NCI-H82 treated with DMSO at 0.1 percent for 48 hours (cell line): ENCODE measurements at regions not wholly inside any gene's neighbourhood (a gene's known extent, or its start where the extent isn't known, plus 50 kb on each side); places are given as distances from the start of the nearest gene placed in this dataset.
"Not testable (repeated sequence)": the region's sequence is repeated elsewhere in the genome, so short reads cannot be mapped to it uniquely, and the experiment has no call there.

Experiments used
- DNase-seq: peaks from one replicate; lab custom pipeline; 2025; ENCODE audit not compliant: unreplicated experiment; lab: John Stamatoyannopoulos, UW

DNA sequence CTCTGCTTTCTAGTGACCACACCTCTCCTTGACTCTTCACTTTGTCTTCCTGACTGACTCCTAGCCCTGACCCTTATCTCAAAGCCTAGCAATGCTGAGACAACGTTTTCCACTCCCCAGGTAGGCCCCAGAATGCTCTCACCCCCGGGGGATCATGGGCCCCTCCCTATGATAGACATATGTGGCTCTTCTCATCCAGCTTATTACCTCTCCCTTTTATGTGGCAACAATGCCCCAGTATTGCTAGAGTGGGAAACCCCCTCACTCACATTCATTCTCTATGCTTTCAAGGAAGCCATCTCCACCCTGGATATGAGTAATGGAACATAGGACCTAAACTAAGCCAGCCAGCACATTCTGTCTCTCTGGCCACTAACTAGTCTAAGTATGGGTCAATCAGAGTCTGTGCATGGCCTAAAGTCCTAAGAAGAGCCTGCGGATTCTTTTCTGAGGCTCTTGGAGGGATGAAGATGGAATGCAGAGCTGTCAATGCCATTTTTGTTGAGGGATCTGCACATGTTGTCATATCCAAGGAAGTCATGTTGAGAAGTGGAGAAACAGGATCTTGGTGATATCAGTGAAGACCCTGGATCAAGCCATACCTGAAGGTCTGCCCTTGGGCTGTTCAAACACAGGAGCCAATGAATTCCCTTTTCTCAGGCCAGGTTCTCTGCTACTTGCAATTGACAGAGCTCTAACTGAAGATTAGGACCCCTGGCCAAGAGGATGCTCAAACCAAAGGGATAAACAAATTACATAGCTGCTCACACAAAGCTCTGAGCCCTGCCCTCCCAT is 79.8 kb upstream of the GRK3 start:
- DNase-seq = no peak

DNA sequence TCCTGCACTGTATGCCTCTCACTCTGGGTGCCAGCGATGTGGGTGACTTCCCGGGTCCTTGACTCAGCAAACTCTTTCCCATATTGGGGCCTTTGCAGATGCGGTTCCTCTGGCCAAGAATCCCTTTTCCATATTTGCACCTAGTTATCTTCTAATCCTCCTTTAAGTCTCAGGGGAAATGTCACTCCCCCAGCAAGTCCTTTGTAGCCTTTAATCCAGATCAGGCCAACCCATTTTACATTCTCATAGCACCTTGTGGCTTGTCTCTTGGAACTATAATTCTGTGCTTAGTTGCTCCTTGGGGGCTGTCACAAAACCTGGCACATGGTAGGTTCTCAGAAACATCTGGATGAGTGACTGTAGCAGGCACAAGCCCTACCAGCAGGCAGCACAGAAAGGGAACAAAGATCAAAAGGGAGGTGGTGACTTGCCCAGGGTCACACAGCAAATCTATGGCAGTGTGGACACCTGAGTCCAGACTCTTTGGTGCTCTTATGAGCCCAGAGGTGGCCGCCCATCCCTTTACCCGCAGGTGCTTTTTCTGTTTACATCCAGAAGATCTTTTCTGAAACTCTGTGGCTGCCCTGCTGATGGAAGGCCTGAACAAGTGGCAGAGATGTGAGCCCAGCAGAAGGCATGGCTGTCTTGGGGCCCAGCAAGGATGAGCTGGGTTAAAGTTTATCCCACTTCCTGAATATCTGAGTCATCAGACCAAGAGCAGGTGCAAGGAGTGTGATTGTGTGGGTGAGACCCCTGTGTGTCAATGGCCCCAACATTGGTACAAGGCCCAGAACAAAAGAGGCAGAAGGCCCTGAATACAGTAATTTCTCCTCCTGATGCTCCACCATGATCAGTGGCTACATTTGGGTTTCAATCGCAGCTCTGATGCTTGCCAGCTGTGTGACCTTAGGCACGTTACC is 78.6 kb upstream of the GRK3 start:
- peak; percentile 86 for DNase-seq

DNA sequence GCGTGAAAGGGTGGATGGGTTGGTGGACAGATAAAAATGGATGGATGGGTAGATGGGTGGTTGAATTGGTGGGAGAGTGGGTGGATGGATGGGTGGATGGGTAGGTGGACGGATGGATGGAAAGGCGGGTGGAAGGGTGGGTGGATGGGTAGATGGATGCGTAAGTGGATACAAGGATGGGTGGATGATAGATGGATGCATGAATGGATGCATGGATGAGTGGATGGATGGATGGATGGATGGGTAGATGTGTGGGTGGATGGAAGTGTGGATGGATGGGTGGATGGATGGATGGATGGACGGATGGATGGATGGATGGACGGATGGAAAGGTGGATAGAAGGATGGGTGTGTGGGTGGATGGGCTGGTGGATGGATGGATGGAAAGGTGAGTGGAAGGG is 77.0 kb upstream of the GRK3 start:
- DNase-seq = no peak

DNA sequence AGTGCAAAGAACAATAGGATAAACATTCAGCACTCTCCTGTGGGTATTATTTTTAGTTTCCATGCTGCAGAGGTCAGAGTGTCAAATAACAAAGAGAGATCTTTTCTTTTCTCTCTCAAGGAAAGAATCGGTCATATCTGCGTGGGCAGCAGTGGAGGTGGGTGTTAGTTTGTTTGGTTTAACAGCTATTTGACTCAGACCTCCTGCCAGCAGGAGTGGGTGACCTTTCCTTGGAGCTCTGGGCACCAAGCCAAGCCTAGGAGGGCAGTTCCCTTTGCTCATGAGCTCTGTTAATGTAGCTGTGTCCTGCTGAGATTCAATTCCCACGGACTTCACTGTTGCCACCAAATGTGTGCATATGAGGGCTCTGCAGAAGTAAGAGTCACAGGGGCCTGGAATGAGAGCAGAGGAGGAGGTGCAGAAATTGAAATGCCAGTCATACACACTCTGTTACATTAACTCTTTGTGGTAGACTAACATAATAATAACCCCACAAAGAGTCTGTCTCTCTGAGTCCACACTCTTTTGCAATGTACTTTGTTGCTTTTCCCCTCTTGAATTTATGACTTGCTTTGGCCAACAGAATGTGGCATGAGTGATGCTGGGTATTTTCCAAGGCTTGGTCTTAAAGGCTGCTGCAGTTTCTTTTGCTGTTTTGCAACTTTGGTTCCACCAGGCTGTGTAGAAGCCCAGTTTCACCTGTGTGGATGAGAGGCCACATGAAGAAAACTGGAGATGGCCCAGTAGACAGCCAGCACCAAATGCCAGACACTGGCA is 76.0 kb upstream of the GRK3 start:
- DNase-seq = no peak

DNA sequence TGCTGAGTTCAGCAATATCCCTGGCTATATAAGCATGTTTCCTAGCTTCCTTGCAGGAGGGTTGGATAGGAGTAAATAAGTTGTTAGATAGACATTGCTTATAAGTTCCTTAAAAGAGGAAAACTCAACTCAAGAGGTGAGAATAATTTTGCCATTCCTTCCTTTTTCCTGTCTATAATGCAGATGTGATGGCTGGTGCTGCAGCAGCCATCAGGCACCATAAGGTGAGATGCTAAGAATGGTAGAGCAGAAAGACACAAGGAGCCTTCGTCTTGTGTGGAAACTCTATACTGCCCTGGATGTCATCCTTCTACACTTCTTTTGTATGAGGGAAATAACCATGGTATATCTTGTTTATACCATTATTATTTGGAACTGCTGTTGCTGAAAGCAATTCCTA is 74.5 kb upstream of the GRK3 start:
- DNase-seq = no peak

DNA sequence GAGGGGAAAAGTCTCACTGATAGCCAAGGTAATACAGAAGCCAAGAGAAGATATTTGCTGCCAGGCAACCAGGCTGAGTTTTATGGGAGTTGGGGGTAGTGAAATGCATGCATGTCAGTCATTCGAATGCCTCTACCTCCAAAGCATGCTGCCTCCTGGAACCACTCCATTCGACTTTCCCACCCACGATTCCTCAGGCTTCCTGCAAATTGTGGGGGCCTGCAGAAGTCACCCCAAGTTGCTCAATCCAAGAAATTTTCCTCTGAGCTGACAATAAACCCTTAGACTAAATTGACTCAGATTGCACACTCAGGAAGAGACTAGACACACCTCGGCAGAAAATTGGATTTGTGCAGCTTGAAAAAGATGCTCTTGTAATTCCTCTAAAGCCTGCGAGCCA is 73.6 kb upstream of the GRK3 start:
- DNase-seq = peak; percentile 57

DNA sequence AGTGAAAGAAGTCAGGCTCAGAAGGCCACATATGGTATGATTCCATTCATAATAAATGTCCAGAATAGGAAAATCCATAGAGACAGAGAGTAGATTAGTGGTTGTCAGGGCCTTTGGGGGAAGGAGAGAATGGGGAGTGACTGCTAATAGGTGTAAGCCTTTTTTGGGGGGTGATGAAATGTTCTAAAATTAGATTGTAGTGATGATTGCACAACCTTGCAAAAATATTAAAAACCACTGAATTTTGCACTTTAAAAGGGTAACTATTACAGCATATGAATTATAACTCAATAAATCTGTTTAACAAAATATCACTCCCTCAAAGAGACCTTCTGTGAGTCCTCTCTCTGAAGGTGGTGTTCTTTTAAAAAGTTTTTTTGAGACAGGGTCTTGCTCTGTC is 72.3 kb upstream of the GRK3 start:
- no peak for DNase-seq

DNA sequence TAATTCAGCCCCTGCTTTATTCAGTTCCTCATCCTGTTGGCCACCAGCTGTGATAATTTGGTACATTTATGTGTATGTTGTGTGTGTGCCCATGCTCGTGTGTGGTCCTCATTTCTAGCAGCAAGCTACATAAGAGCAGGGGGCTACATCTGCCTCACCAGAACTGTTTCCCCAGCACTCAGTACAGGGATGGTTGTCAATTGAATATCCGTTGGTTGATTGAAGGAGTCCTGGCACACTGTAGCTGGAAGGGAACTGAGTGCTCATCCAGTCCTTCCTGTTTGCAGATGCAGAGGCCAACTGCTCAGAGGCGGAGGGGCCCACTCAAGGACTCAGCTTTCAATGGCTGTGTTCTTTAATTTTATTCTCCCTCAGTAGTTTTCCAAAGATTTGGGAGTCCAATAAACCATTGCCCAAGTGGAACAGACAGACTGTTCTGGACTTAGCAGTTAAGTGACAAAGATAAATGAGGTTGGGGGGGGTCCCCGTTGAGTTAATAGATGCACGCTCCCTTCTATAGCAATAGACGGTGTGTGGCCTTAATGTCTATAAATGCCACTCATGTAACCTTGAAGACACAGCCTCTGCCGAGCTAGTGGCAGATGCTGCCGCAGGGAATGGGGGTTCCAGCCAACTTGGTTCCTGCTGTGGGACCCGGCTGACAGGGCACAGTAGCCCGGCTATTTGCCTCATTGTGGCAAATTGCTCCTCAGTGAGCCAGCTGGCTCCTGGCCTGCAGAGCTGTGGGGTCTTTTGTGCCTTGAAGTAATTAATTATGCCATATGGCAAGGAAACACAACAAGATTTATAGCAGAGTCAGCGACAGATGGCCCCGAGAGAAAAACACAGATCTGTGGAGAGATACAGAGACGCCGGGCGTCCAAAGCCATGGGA is 71.4 kb upstream of the GRK3 start:
- DNase-seq = peak; percentile 95

DNA sequence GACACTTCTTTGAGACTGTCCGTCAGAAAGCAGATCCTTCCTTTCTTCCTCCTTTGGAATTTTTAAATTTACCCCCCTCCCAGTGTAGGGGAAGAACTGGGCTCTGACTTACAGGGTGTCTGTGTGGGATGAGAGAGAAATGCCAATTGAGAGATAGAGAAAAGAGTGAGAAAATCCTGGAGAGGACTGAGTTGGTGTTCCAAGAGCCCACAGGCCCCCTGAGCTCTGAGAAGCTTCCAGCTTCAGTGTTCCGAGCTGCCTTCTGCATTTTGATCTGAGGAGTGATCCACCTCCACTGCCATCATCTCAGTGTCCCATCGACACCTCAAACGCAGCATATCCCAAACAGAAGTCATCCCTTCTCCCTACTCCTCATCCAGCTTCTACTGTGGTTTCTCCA is 70.7 kb upstream of the GRK3 start:
- DNase-seq = no peak

DNA sequence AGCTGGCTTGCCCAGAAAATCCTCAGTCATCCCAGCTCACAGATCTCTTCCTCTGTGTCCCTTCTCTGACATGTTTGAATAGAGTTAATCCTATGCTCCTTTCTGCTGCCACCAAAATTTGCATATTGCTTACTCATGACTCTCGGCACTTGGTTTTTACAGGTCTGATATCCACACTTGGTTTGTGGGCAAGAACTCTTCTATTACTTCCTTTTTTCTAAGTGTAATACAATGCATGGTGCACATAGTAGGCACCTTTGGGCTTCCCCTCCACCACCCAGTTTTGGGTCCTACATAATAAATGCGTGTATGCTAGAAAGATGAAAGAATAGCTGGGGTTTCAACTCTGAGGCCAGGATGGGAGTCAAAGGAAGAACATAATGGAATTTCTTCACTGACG is 69.7 kb upstream of the GRK3 start:
- no peak for DNase-seq

DNA sequence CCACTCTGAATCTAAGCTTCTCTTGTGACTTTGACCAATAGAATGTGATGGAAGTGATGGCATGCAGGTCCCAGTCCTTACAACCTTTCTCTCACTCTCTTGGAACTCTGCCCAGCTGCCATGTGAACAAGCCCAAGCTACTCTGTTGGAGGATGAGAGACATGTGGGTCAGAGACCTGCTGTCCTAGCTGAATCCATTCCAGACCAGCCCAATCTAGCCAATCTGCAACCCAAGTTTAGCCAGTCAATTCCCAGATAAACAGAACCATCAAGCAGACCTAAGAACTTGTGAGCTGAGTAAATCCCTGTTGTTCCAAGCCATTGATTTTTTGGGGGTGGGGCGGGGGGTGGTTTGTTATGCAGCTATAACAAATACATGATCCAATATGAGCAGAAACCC is 69.2 kb upstream of the GRK3 start:
- DNase-seq = peak; percentile 61

DNA sequence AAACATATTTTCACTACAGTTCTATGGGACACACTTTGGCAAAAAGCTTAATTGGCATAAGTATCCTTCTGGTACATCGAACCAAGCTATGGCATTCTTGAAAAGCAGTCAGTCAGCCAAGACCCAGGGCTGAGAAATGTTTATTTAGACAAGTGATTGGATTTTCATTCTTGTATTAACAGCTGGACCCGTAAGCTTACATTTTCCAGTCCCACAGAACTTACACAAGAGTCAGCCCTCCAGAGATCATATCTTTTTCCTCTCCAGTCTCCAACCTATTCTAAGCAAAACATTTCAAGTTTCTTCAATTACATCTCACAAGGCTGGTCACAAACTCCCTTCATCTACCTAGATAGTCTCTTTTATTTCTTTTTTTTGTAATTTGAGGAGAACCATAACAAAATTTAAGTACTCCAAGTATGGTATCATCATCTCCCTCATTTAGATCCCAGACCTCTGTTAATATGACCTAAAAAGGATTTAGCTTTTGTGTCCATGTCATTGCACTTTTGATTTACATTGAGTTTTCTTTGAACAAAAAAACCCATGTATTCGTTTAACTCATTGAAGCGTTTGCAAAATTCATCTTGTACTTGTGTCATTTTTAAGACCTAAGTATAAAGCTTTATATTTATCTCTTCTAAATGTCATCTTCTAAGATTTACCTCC is 67.9 kb upstream of the GRK3 start:
- DNase-seq = no peak

DNA sequence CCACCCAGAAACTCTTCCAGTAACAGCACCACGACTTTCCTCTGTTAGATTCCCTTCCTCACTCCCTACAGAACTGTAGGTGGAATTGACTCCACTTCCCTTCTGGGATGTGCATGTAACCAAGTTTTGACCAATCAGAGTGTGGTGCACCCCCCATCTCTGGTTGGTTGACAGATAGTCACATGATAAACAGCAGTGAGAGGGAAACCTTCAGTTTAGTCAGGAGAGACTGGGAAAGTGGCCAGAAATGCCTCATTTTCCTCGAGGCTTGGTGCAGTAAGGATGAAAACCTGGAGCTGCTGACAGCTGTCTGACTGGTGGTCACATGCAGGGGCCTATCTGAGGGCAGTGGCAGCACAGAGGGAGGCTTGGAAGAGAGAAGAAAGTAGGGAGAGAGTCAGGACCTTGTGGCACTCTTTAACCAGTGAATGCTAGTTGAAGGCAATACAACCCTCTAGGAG is 67.3 kb upstream of the GRK3 start:
- DNase-seq = no peak

DNA sequence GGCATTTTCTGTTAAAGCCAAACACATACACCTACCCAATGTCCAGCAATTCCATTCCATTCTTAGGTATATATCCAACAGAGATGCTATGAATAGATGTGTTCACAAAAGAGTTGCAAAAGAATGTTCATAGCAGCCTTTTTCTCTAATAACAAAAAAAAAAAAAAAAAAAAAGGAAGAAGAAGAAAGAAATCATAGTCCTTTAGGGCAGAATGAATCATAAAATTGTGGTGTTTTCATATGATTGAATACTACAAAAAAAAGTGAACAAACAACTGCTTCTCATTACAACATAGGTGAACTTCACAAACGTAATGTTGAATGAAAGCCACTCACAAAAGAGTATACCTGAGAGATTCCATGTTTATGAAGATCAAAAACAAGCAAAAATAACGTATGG is 66.8 kb upstream of the GRK3 start:
- no peak for DNase-seq

DNA sequence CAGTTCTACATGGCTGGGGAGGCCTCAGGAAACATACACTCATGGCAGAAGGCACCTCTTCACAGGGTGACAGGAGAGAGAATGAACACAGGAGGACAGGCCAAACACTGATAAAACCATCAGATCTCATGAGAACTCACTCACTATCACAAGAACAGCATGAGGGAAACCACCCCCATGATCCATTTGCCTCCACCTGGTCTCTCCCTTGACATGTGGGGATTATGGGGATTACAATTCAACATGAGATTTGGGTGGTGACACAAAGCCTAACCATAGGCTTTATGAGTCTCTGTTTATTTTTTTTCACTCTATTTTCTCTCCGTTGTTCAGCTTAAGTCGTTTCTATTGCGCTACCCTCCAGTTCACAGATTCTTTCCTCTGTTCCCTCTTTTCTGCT is 63.8 kb upstream of the GRK3 start:
- peak; percentile 80 for DNase-seq

DNA sequence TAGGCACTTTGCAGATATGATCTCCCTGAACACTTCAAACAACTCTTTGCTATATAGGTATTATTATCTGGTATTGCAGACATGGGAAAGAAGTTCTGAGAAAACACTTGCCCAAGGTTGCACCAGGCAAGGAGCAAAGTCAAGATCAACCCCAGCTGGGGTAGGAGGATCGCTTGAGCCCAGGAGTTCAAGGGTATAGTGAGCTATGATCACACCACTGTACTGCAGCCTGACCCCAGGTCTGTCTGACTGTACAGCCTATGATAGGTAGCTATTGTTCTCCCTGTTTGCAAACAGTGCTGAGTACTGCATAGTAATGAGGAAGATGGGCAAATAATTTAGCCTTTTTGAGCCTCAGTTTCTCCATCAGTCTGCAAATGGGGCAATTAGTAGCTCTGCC is 60.5 kb upstream of the GRK3 start:
- DNase-seq = not testable (repeated sequence)

DNA sequence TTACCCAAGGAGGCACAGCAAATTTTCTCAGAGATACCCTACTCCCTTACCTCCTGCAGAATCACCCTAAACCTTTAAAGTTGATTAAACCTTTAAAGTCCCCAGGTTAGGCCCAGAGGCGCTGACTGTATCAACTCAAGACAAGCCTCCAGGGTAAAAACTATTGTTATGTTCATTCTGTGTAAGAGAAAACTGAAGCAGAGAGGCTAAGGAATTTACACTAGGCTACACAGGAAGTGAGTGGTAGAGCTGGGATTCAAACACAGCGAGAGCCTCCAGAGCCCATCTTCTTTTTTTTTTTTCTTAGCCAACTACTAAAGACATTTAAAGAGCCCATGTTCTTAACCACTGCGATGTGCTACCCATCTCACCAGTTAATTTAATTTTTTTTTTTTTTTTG is 56.3 kb upstream of the GRK3 start:
- no peak for DNase-seq

DNA sequence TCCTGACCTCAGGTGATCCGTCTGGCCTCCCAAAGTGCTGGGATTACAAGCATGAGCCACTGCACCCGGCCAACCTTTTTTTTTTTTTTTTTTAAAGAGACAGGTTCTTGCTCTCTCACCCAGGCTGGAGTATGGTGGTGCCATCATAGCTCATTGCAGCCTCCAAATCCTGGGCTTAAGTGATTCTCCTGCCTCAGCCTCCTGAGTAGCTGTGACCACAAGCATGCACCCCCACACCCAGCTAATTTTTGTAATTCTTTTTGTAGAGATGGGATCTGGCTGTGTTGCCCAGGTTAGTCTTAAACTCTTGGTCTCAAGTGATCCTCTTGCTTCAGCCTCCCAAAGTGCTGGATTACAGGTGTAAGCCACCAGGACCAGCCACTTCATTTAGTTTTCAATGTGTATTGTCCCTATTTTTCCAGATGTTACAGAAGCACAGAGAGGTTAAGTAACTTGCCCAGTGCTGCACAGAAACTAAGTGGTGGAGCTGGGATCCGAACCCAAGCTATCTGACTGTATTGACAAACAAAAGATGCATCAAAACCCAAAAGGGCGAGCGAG is 55.6 kb upstream of the GRK3 start:
- DNase-seq = no peak

DNA sequence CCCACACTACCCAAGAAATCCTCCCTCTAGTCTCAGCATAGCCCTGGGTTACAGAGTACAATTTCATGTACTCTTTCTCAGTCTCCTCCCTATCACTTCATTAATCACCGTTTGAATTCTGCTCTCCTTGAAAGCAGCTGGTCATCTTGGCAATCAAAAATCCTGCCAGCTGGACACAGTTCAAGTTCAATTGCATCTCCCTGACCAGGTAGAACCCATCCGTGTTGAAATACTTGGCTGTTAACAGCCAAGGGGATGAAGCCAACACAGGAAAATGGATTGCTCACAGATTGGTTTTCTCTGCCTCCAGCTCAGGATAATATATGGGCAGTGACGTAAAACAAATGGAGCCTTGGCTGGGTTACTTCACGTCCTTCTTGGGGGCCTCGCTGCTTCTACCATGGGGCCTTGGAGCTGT is 55.1 kb upstream of the GRK3 start:
- no peak for DNase-seq

DNA sequence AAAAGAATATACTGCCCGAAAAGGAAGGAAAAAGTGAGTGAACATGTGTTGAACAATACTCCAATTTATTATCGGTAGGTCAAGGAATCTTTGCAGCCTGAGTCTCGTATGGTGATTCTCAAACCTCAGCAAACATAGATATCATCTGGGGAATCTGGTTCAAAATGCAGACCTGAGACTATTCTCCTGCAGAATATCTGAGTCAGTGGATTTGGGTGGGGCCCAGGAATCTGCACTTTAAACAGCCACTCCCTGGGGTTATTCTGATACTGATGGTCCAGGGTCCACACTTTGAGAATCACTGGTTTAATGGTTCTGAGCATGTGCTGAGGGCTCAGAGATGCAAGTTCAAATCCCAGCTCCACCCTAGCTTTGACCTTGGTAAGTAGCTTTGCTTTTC is 53.6 kb upstream of the GRK3 start:
- no peak for DNase-seq
